ENCODE measurements at regions not wholly inside any gene's neighbourhood (a gene's known extent, or its start where the extent isn't known, plus 50 kb on each side); places are given as distances from the start of the nearest gene placed in this dataset.

- H3K36me3 ChIP-seq (ENCODE audit: control insufficient read depth, insufficient read depth, low read length), result no peaks in the 10 kb centered on the region
- no peaks in the 10 kb centered on the region for H3K27me3 ChIP-seq (ENCODE audit: control insufficient read depth, insufficient read depth, low read length)
- H3K27ac ChIP-seq (ENCODE audit: low read length), result no peak overlapping the region
- no peak for DNase-seq (ENCODE audit: low read depth, low spot score)
- no peak overlapping the region for H3K4me3 ChIP-seq (ENCODE audit: low read length)
- H3K9me3 ChIP-seq (ENCODE audit: control insufficient read depth, insufficient read depth, low read length), result no peaks in the 10 kb centered on the region
- H3K4me1 ChIP-seq (ENCODE audit: control insufficient read depth, insufficient read depth, low read length), result no peaks in the 10 kb centered on the region
- no CpG with 5 or more reads among the region's 9 CpGs for WGBS (ENCODE audit: insufficient coverage, insufficient read length)
These were observed 278.6 kb downstream of the HAPSTR1 start for GRCh38 chr16:9370061-9370491.

DNA sequence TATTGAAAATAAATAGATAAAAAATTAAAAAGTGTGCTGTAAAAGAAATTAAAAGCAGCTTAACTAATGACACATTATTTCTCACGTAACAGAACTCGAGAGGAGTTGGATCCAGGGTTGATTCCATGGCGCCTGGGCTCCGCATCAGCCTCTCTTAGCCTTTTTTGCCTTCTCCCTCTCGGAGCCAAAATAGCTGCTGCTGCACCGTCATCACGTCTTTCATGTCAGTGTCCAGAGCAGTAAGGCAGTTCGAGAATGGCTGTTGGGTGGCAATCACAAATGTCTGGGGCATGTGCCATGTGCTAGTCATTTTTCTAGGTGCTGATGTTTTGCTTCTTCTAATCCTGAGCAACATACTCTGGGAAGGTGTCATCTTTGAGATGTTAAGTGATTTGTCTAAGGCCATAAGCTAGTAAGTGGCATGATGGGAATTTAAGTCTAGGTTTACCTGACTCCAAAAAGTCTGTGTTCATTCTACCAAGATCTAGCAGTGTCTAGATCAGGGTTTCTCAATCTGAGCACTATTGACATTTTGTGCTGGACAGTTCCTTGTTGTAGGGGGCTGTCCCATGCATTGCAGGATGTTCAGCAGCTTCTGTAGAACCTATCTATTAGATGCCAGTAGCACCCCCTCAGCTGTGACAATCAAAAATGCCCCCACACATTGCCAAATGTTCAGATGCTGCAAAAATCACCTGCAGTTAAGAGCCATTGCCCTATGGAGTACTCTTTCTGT, 280.4 kb downstream of the HAPSTR1 start:
- WGBS (ENCODE audit: insufficient coverage, insufficient read length), result no CpG with 5 or more reads among the region's 8 CpGs
- no peak for DNase-seq (ENCODE audit: low read depth, low spot score)

DNA sequence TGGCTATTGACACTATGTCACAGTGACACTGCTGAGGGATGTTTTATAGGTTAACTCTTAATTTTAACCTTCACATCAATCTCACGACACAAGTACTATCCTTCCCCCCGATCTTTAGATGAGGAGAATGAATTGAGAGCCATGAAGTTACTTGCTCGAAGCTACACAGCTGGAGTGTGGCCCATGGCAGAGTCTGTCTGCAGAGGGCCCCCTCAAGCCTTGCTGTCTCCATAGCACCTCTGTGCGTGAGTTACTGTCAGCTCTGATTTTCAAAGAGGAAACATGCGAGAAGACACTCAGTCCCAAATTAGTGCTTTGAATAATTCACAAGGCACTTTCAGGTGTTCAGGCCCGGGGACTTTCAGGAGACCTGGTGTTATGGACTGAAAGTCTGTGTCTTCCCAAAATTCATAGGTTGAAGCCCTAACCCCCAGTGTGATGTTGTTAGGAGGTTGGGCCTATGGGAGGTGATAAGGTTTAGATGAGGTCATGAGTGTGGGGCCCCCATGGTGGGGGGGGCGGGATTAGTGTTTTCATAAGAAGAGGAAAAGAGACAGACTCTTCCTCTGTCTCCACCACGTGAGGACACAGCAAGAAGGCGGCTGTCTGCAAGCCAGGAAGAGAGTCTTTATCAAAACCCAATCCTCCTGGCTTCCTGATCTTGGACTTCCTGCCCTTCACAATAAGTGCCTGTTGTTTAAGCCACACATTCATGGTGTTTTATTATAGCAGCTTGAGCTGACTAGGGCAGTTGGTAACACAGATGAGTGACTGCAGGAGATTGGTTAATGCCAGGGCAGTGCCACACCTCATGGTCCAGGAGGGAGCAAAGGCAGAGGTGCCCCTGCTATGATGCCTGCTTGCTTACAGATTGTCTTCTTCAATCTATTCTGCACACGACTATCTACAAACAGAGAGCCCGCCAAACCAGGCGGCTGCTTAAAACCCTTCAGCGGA, 281.8 kb downstream of the HAPSTR1 start:
- WGBS (ENCODE audit: insufficient coverage, insufficient read length), result no CpG with 5 or more reads among the region's 13 CpGs

More for the DNA sequence above, 280.4 kb downstream of the HAPSTR1 start:
- Histone ChIP-seq H3K36me3 (ENCODE audit: control insufficient read depth, insufficient read depth, low read length) (no peaks in the 10 kb centered on the region), H3K27ac (ENCODE audit: low read length) (no peak overlapping the region), H3K4me3 (ENCODE audit: low read length) (no peak overlapping the region), H3K9me3 (ENCODE audit: control insufficient read depth, insufficient read depth, low read length) (no peaks in the 10 kb centered on the region), H3K27me3 (ENCODE audit: control insufficient read depth, insufficient read depth, low read length) (no peaks in the 10 kb centered on the region), H3K4me1 (ENCODE audit: control insufficient read depth, insufficient read depth, low read length) (no peaks in the 10 kb centered on the region)

DNA sequence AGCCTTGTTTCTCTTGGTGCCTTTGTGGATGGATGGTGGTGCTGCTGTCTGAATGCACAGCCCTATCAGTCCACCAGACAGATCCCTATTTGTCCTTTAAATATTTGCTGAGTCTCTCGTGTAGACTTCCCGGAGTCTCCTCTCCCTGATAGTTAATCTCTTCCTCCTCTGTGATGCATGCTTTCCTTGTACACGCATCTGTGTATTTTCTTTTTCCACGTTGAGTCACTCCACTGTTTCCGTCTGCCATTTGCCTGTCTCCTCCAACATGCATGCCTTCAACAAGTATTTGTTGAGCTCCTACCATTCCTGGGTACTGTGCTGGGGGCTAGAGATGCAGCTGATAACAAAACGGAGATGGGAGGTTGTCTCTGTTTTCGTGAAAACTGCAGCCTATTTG, 282.6 kb downstream of the HAPSTR1 start:
- no peaks in the 10 kb centered on the region for H3K36me3 ChIP-seq (ENCODE audit: control insufficient read depth, insufficient read depth, low read length)
- DNase-seq (ENCODE audit: low read depth, low spot score), result no peak
- no peaks in the 10 kb centered on the region for H3K9me3 ChIP-seq (ENCODE audit: control insufficient read depth, insufficient read depth, low read length)
- no peak overlapping the region for H3K27ac ChIP-seq (ENCODE audit: low read length)
- H3K4me1 ChIP-seq (ENCODE audit: control insufficient read depth, insufficient read depth, low read length), result no peaks in the 10 kb centered on the region
- H3K27me3 ChIP-seq (ENCODE audit: control insufficient read depth, insufficient read depth, low read length), result no peaks in the 10 kb centered on the region
- H3K4me3 ChIP-seq (ENCODE audit: low read length), result no peak overlapping the region
- whole genome bisulfite sequencing (ENCODE audit: insufficient coverage, insufficient read length), result no CpG with 5 or more reads among the region's 7 CpGs

More for the DNA sequence above, 281.8 kb downstream of the HAPSTR1 start:
- Histone ChIP-seq H3K27ac (ENCODE audit: low read length) (no peak overlapping the region), H3K4me3 (ENCODE audit: low read length) (no peak overlapping the region), H3K36me3 (ENCODE audit: control insufficient read depth, insufficient read depth, low read length) (no peaks in the 10 kb centered on the region), H3K4me1 (ENCODE audit: control insufficient read depth, insufficient read depth, low read length) (no peaks in the 10 kb centered on the region), H3K9me3 (ENCODE audit: control insufficient read depth, insufficient read depth, low read length) (no peaks in the 10 kb centered on the region), H3K27me3 (ENCODE audit: control insufficient read depth, insufficient read depth, low read length) (no peaks in the 10 kb centered on the region)
- DNase-seq (ENCODE audit: low read depth, low spot score), result no peak

DNA sequence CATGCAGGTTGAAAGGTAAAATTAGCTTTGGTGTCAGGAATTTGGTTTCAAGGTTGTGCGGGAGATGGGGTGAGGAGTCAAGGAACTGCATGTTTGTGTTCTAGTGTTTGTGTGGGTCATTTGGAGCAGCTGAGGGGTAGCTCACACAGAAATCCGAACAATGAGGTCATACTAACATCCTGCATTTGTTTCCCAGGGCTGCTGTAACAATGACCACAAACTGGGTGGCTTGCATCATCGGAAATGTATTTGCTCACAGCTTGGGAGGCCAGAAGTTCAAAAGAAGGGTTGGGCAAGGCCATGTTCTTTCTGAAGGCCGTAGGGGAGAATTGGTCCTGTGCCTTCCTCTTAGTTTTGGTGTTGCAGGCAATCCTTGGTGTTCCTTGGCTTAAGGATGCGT, 287.4 kb downstream of the HAPSTR1 start:
- no CpG with 5 or more reads among the region's 5 CpGs for WGBS (ENCODE audit: insufficient coverage, insufficient read length)

DNA sequence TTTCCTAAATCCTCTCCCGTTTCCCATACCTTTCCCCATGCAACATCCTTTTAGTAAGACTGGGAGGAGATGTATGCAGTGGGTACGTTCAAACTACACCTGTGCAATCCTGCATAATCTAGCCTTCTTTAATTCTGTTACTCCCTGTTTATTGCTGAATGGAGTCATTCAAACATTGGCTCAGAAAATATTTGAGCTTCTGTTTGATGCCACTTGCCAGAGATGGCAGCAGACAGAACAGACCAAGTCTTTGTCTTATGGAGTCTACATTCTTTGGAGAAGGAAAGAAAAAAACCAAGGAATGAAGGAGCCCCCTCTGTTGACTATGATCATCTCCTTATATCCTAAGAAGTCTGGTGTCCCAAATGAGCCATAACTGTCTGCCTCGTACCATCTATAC, 288.8 kb downstream of the HAPSTR1 start:
- Histone ChIP-seq H3K27ac (ENCODE audit: low read length) (no peak overlapping the region), H3K4me3 (ENCODE audit: low read length) (no peak overlapping the region), H3K4me1 (ENCODE audit: control insufficient read depth, insufficient read depth, low read length) (no peaks in the 10 kb centered on the region), H3K36me3 (ENCODE audit: control insufficient read depth, insufficient read depth, low read length) (no peaks in the 10 kb centered on the region), H3K27me3 (ENCODE audit: control insufficient read depth, insufficient read depth, low read length) (no peaks in the 10 kb centered on the region), H3K9me3 (ENCODE audit: control insufficient read depth, insufficient read depth, low read length) (no peaks in the 10 kb centered on the region)
- no peak for DNase-seq (ENCODE audit: low read depth, low spot score)
- no CpG with 5 or more reads among the region's 3 CpGs for WGBS (ENCODE audit: insufficient coverage, insufficient read length)

More for the DNA sequence above, 287.4 kb downstream of the HAPSTR1 start:
- no peak for DNase-seq (ENCODE audit: low read depth, low spot score)
- H3K4me3 ChIP-seq (ENCODE audit: low read length), result no peak overlapping the region
- no peak overlapping the region for H3K27ac ChIP-seq (ENCODE audit: low read length)
- no peaks in the 10 kb centered on the region for H3K27me3 ChIP-seq (ENCODE audit: control insufficient read depth, insufficient read depth, low read length)
- no peaks in the 10 kb centered on the region for H3K36me3 ChIP-seq (ENCODE audit: control insufficient read depth, insufficient read depth, low read length)
- no peaks in the 10 kb centered on the region for H3K4me1 ChIP-seq (ENCODE audit: control insufficient read depth, insufficient read depth, low read length)
- H3K9me3 ChIP-seq (ENCODE audit: control insufficient read depth, insufficient read depth, low read length), result no peaks in the 10 kb centered on the region

DNA sequence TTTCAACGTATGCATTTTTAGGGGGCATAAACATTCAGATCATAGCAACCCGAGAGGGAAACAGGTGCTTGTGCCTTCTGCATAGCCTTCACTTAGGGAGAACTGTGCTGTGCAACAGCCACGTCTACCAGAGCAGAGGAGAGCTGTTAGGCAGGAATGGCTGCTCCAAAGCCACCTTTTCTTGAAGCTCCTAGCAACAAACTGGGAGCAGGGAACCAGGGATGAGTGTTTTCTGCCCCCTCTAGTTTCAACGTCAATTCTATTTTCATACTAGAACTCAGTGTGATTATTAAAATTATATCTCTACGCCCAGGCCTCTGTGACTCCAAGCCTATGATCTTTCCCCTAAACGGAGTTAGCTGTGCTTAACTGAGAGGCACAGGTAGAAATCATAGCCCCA, 290.0 kb downstream of the HAPSTR1 start:
- WGBS (ENCODE audit: insufficient coverage, insufficient read length), result no CpG with 5 or more reads among the region's 6 CpGs
- no peaks in the 10 kb centered on the region for H3K4me1 ChIP-seq (ENCODE audit: control insufficient read depth, insufficient read depth, low read length)
- H3K27ac ChIP-seq (ENCODE audit: low read length), result no peak overlapping the region
- no peaks in the 10 kb centered on the region for H3K36me3 ChIP-seq (ENCODE audit: control insufficient read depth, insufficient read depth, low read length)
- no peak for DNase-seq (ENCODE audit: low read depth, low spot score)
- no peak overlapping the region for H3K4me3 ChIP-seq (ENCODE audit: low read length)
- no peaks in the 10 kb centered on the region for H3K27me3 ChIP-seq (ENCODE audit: control insufficient read depth, insufficient read depth, low read length)
- no peaks in the 10 kb centered on the region for H3K9me3 ChIP-seq (ENCODE audit: control insufficient read depth, insufficient read depth, low read length)

GRCh38 chr16:9381905-9382304, 290.5 kb downstream of the HAPSTR1 start:
- H3K4me1 ChIP-seq (ENCODE audit: control insufficient read depth, insufficient read depth, low read length), result no peaks in the 10 kb centered on the region
- no peak for DNase-seq (ENCODE audit: low read depth, low spot score)
- no peaks in the 10 kb centered on the region for H3K36me3 ChIP-seq (ENCODE audit: control insufficient read depth, insufficient read depth, low read length)
- no peaks in the 10 kb centered on the region for H3K9me3 ChIP-seq (ENCODE audit: control insufficient read depth, insufficient read depth, low read length)
- no peak overlapping the region for H3K4me3 ChIP-seq (ENCODE audit: low read length)
- H3K27ac ChIP-seq (ENCODE audit: low read length), result no peak overlapping the region
- no CpG with 5 or more reads among the region's 4 CpGs for WGBS (ENCODE audit: insufficient coverage, insufficient read length)
- H3K27me3 ChIP-seq (ENCODE audit: control insufficient read depth, insufficient read depth, low read length), result no peaks in the 10 kb centered on the region

DNA sequence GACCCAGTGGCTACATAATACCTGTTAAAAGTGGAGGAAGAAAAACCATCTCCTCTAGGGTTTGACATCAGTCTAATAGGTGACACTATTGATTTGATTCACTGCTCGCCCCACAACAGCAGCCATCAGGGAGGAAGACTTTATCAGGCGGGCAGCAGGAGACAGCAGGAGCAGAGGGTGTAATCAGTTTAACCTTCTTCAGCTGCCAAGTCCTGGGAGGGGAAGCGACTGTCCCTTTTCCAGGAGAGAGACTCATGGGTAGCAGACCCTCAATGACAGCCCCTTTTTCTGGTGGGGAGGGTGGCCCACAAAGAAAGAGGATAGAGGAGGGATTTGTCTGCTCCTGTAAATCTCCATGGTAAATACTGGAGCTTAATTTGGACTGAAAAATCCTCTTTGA, 291.8 kb downstream of the HAPSTR1 start:
- Histone ChIP-seq H3K9me3 (ENCODE audit: control insufficient read depth, insufficient read depth, low read length) (no peaks in the 10 kb centered on the region), H3K4me1 (ENCODE audit: control insufficient read depth, insufficient read depth, low read length) (no peaks in the 10 kb centered on the region), H3K27ac (ENCODE audit: low read length) (no peak overlapping the region), H3K4me3 (ENCODE audit: low read length) (no peak overlapping the region), H3K27me3 (ENCODE audit: control insufficient read depth, insufficient read depth, low read length) (no peaks in the 10 kb centered on the region), H3K36me3 (ENCODE audit: control insufficient read depth, insufficient read depth, low read length) (no peaks in the 10 kb centered on the region)
- no peak for DNase-seq (ENCODE audit: low read depth, low spot score)
- WGBS (ENCODE audit: insufficient coverage, insufficient read length), result no CpG with 5 or more reads among the region's 3 CpGs

GRCh38 chr16:9384141-9384540, 292.7 kb downstream of the HAPSTR1 start:
- H3K27ac ChIP-seq (ENCODE audit: low read length), result no peak overlapping the region
- H3K4me1 ChIP-seq (ENCODE audit: control insufficient read depth, insufficient read depth, low read length), result no peaks in the 10 kb centered on the region
- no peaks in the 10 kb centered on the region for H3K36me3 ChIP-seq (ENCODE audit: control insufficient read depth, insufficient read depth, low read length)
- H3K27me3 ChIP-seq (ENCODE audit: control insufficient read depth, insufficient read depth, low read length), result no peaks in the 10 kb centered on the region
- WGBS (ENCODE audit: insufficient coverage, insufficient read length), result no CpG with 5 or more reads among the region's 4 CpGs
- DNase-seq (ENCODE audit: low read depth, low spot score), result no peak
- H3K4me3 ChIP-seq (ENCODE audit: low read length), result no peak overlapping the region
- H3K9me3 ChIP-seq (ENCODE audit: control insufficient read depth, insufficient read depth, low read length), result no peaks in the 10 kb centered on the region
